Body of pancreas (tissue), 4 donors: ENCODE measurements at regions not wholly inside any gene's neighbourhood (a gene's known extent, or its start where the extent isn't known, plus 50 kb on each side); places are given as distances from the start of the nearest gene placed in this dataset.

Experiments used
- ATAC-seq: fragments of 150-250 bp; one replicate; pipeline ENCODE4 v1.9.1; 2016
- DNase-seq, 4 donors: peaks; one replicate each; pipeline ENCODE4 v3.0.0-alpha.2; 2019
- H3K27ac ChIP-seq, 4 donors: fragments of 200-600 bp; sonication (generic); 1 replicate in 3 of 4; 2 replicates in 1 of 4; pipeline versions ENCODE4 v1.5.1 to v1.6.1; 2016 to 2019; ENCODE audit warnings: mild to moderate bottlenecking in 1 of 4, mixed read lengths in 1 of 4, moderate library complexity in 1 of 4
- H3K27me3 ChIP-seq, 2 donors: fragments of 200-600 bp; sonication (generic); one replicate each; pipeline ENCODE4 v1.6.0; 2016; ENCODE audit warnings: mild to moderate bottlenecking in 1 of 2
- H3K36me3 ChIP-seq, 2 donors: fragments of 200-600 bp; sonication (generic); replicated peaks in 1 of 2; 2 replicates each; pipeline ENCODE4 v1.5.1; 2016; ENCODE audit warnings: low read depth in 2 of 2; ENCODE audit not compliant: insufficient read depth in 1 of 2
- H3K4me1 ChIP-seq: fragments of 200-600 bp; sonication (generic); one replicate; pipeline ENCODE4 v1.6.0; 2016
- H3K4me3 ChIP-seq, 2 donors: fragments of 200-600 bp; sonication (generic); 1 replicate in 1 of 2; 2 replicates in 1 of 2; pipeline ENCODE4 v1.5.1; 2016 to 2019
- H3K9me3 ChIP-seq, 3 donors: fragments of 200-600 bp; sonication (generic); 1 replicate in 2 of 3; 2 replicates in 1 of 3; pipeline ENCODE4 v1.5.1; 2016
- POLR2A ChIP-seq, 3 donors: fragments of 450-650 bp; IDR thresholded peaks; one replicate each; pipeline ENCODE4 v1.6.1; 2016; ENCODE audit warnings: antibody characterized with exemption in 3 of 3, mild to moderate bottlenecking in 2 of 3
- WGBS, 2 donors: methylation state at CpG; one replicate each; pipeline ENCODE4 v1.1.5; 2017; 5-methylcytosine and 5-hydroxymethylcytosine counted together
- intact Hi-C: fragments of 100-400 bp; cut with DNase I; formaldehyde crosslinking; loops from one replicate; pipeline ENCODE4 v1.15.1; 2023
- TF ChIP-seq, protein P1 (sequence below), 7 experiments: fragments of 450-650 bp in 4 of 7; fragments of 200-600 bp in 3 of 7; sonication (generic) in 3 of 7; IDR thresholded peaks; one replicate each; pipeline ENCODE4 v1.5.1; 2016 to 2019; ENCODE audit warnings: antibody characterized with exemption in 7 of 7

- H3K4me1 ChIP-seq, result no peaks in the 10 kb centered on the region
Measured at GRCh38 chr20:6480328-6481200, 286.9 kb upstream of the BMP2 start.

GRCh38 chr20:6473197-6473596 is 294.3 kb upstream of the BMP2 start:
- Histone ChIP-seq H3K9me3 (no peaks in the 10 kb centered on the region), H3K27me3 (no peaks in the 10 kb centered on the region), H3K4me3 (no peak overlapping the region), H3K27ac (no peak overlapping the region), H3K36me3 (no peaks in the 10 kb centered on the region), H3K4me1 (no peaks in the 10 kb centered on the region)
- no peak for TF ChIP-seq POLR2A (IDR thresholded peaks at IDR 0.05)
- TF ChIP-seq, protein P1, sequence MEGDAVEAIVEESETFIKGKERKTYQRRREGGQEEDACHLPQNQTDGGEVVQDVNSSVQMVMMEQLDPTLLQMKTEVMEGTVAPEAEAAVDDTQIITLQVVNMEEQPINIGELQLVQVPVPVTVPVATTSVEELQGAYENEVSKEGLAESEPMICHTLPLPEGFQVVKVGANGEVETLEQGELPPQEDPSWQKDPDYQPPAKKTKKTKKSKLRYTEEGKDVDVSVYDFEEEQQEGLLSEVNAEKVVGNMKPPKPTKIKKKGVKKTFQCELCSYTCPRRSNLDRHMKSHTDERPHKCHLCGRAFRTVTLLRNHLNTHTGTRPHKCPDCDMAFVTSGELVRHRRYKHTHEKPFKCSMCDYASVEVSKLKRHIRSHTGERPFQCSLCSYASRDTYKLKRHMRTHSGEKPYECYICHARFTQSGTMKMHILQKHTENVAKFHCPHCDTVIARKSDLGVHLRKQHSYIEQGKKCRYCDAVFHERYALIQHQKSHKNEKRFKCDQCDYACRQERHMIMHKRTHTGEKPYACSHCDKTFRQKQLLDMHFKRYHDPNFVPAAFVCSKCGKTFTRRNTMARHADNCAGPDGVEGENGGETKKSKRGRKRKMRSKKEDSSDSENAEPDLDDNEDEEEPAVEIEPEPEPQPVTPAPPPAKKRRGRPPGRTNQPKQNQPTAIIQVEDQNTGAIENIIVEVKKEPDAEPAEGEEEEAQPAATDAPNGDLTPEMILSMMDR (IDR thresholded peaks at IDR 0.05), result no peak
- ATAC-seq (no peak), DNase-seq (no peak)
- intact Hi-C loops, result no loop called here

More at GRCh38 chr20:6480328-6481200, 286.9 kb upstream of the BMP2 start:
- Histone ChIP-seq H3K27ac (no peak overlapping the region), H3K4me3 (no peak overlapping the region), H3K9me3 (no peaks in the 10 kb centered on the region), H3K36me3 (no peaks in the 10 kb centered on the region), H3K27me3 (no peaks in the 10 kb centered on the region)
- no peak for ATAC-seq
- intact Hi-C loops, result no loop called here
- TF ChIP-seq, protein P1 (IDR thresholded peaks at IDR 0.05), result no peak
- no peak for TF ChIP-seq POLR2A (IDR thresholded peaks at IDR 0.05)
- DNase-seq, result no peak
- WGBS, 2 donors, result 62 to 68% methylated on average over 7 of the region's 7 CpGs

GRCh38 chr20:6471871-6472270 is 295.6 kb upstream of the BMP2 start:
- ATAC-seq, result no peak
- Histone ChIP-seq H3K27ac (no peak overlapping the region), H3K36me3 (no peaks in the 10 kb centered on the region), H3K4me3 (no peak overlapping the region), H3K4me1 (no peaks in the 10 kb centered on the region), H3K9me3 (no peaks in the 10 kb centered on the region), H3K27me3 (no peaks in the 10 kb centered on the region)
- intact Hi-C loops, result no loop called here
- WGBS, 2 donors, result 50 to 60% methylated on average over 1 of the region's 1 CpG
- TF ChIP-seq, protein P1 (IDR thresholded peaks at IDR 0.05), result no peak
- TF ChIP-seq POLR2A (IDR thresholded peaks at IDR 0.05), result no peak
- no peak for DNase-seq

- no peak for DNase-seq
- TF ChIP-seq, protein P1 (IDR thresholded peaks at IDR 0.05), result no peak
- no peak for TF ChIP-seq POLR2A (IDR thresholded peaks at IDR 0.05)
- Histone ChIP-seq H3K27ac (no peak overlapping the region), H3K4me3 (no peak overlapping the region), H3K27me3 (no peaks in the 10 kb centered on the region), H3K4me1 (no peaks in the 10 kb centered on the region), H3K36me3 (no peaks in the 10 kb centered on the region), H3K9me3 (no peaks in the 10 kb centered on the region)
- no peak for ATAC-seq
- WGBS, 2 donors, result 79 to 84% methylated on average over 5 of the region's 5 CpGs
- intact Hi-C loops, result no loop called here
Measured at GRCh38 chr20:6471110-6471647, 296.3 kb upstream of the BMP2 start.
